ENCODE measurements at regions not wholly inside any gene's neighbourhood (a gene's known extent, or its start where the extent isn't known, plus 50 kb on each side); places are given as distances from the start of the nearest gene placed in this dataset.

DNA sequence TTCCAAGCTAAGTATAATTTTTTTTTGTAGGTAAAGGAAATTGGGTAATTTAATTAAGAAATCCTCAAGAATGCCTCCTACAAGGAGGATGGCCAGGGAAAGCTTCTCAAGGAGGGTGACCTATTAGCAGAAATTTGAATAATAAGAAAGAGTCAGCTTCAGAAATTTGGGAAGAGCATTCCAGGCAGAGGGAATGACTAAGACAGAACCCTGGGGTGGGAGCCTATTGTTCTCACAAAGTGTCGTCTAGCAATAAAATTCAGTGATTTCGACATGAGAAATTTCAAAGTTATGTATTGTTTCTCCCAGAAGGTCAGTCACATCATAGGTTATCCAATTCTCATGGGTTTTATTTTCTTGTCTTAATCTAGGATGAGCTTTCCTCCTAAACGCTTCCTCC lies 1168.4 kb downstream of the AACS start:
- no peaks in the 10 kb centered on the region for H4K20me1 ChIP-seq (ENCODE audit: insufficient read depth)
- intact Hi-C loops (cut with micrococcal nuclease; ENCODE audit: unreplicated experiment): no loop called here

DNA sequence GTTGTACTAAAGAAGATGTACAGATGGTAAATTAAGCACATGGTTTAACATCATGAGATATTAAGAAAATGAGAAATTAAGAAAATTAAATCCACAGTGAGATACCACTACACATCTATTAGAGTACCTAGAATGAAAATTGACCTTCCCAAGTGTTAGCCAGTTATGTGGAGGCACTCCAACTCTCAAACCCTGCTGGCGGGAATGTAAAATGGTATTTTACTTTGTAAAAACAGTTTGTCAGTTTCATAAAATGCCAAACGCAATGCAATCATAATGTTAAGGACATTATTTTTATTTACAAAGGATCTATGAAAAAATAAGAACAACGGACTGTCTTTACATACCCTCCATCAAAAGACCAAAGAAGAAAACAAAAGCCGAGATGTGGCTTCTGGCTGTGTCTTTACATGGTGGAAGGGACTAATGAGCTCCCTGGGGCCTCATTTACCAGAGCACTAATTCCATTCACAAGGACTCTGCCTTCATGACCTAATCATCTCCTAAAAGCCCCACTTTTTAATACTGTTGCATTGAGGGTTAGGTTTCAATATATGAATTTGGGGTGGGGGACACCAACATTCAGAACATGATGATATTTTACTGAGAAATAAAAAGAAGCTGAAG lies 1178.7 kb downstream of the AACS start:
- no peaks in the 10 kb centered on the region for H3K9me2 ChIP-seq (ENCODE audit: insufficient read depth)
- H4K20me1 ChIP-seq (ENCODE audit: insufficient read depth): no peaks in the 10 kb centered on the region
- no peak for DNase-seq
- no peaks in the 10 kb centered on the region for H3K79me2 ChIP-seq (ENCODE audit: low read depth)
- ChIA-PET POLR2A (ENCODE audit: unreplicated experiment) (no interaction called here), CTCF (no interaction called here)
- no peaks in the 10 kb centered on the region for H3K36me3 ChIP-seq (ENCODE audit: low read depth)
- H3K4me1 ChIP-seq (replicated peaks; ENCODE audit: insufficient read depth): no peaks in the 10 kb centered on the region
- no peaks in the 10 kb centered on the region for H3K27me3 ChIP-seq (ENCODE audit: insufficient read depth, low read depth)
- no peak overlapping the region for H3K4me2 ChIP-seq
- H3F3A ChIP-seq (ENCODE audit: insufficient read depth, low read depth): no peaks in the 10 kb centered on the region
- intact Hi-C loops (cut with micrococcal nuclease; ENCODE audit: unreplicated experiment): no loop called here
- H2AFZ ChIP-seq: no peak overlapping the region
- H3K27ac ChIP-seq: no peak overlapping the region
- H3K4me3 ChIP-seq: no peak overlapping the region
- BruUV-seq (replicated peaks): no TSS peak
- no peaks in the 10 kb centered on the region for H3K9me3 ChIP-seq (ENCODE audit: insufficient read depth, low read depth)
- TF ChIP-seq, protein P1, sequence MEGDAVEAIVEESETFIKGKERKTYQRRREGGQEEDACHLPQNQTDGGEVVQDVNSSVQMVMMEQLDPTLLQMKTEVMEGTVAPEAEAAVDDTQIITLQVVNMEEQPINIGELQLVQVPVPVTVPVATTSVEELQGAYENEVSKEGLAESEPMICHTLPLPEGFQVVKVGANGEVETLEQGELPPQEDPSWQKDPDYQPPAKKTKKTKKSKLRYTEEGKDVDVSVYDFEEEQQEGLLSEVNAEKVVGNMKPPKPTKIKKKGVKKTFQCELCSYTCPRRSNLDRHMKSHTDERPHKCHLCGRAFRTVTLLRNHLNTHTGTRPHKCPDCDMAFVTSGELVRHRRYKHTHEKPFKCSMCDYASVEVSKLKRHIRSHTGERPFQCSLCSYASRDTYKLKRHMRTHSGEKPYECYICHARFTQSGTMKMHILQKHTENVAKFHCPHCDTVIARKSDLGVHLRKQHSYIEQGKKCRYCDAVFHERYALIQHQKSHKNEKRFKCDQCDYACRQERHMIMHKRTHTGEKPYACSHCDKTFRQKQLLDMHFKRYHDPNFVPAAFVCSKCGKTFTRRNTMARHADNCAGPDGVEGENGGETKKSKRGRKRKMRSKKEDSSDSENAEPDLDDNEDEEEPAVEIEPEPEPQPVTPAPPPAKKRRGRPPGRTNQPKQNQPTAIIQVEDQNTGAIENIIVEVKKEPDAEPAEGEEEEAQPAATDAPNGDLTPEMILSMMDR (conservative IDR thresholded peaks at IDR 0.05): no peak
- no peak for TF ChIP-seq EZH2 (IDR thresholded peaks at IDR 0.05; ENCODE audit: low read depth)

More for the DNA sequence above, 1168.4 kb downstream of the AACS start:
- Histone ChIP-seq H3K4me3 (no peak overlapping the region), H3K4me1 (replicated peaks; ENCODE audit: insufficient read depth) (no peaks in the 10 kb centered on the region), H3K4me2 (no peak overlapping the region), H3K79me2 (ENCODE audit: low read depth) (no peaks in the 10 kb centered on the region), H3K36me3 (ENCODE audit: low read depth) (no peaks in the 10 kb centered on the region), H3K9me3 (ENCODE audit: insufficient read depth, low read depth) (no peaks in the 10 kb centered on the region), H3K27me3 (ENCODE audit: insufficient read depth, low read depth) (no peaks in the 10 kb centered on the region), H3F3A (ENCODE audit: insufficient read depth, low read depth) (no peaks in the 10 kb centered on the region), H3K9me2 (ENCODE audit: insufficient read depth) (no peaks in the 10 kb centered on the region), H3K27ac (no peak overlapping the region), H2AFZ (no peak overlapping the region)
- TF ChIP-seq, protein P1 (conservative IDR thresholded peaks at IDR 0.05): no peak
- no peak for TF ChIP-seq EZH2 (IDR thresholded peaks at IDR 0.05; ENCODE audit: low read depth)
- ChIA-PET POLR2A (ENCODE audit: unreplicated experiment) (no interaction called here), CTCF (no interaction called here)
- DNase-seq: no peak
- BruUV-seq (replicated peaks): no TSS peak

DNA sequence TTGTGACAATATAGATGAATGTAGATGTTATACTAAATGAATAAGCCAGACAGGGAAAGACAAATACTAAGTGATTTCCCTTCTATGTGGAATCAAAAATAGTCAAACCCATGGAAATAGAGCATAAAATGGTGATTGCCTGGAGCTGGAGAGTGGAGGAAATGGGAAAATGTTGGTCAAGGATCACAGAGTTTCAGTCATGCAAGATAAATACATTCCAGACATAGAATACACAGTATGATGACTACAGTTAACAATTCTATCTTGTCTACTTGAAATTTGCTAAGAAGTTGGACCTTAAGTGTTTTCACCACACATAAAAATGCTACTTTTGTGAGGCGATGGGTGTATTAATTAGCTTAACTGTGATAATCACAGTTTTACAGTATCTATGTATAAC lies 1182.7 kb downstream of the AACS start:
- no TSS peak for BruUV-seq (replicated peaks)
- H3K27me3 ChIP-seq (ENCODE audit: insufficient read depth, low read depth): no peaks in the 10 kb centered on the region
- no peak overlapping the region for H2AFZ ChIP-seq
- ChIA-PET CTCF (no interaction called here), POLR2A (ENCODE audit: unreplicated experiment) (no interaction called here)
- no peaks in the 10 kb centered on the region for H3K36me3 ChIP-seq (ENCODE audit: low read depth)
- intact Hi-C loops (cut with micrococcal nuclease; ENCODE audit: unreplicated experiment): no loop called here
- no peaks in the 10 kb centered on the region for H3F3A ChIP-seq (ENCODE audit: insufficient read depth, low read depth)
- no peaks in the 10 kb centered on the region for H3K79me2 ChIP-seq (ENCODE audit: low read depth)
- H3K9me3 ChIP-seq (ENCODE audit: insufficient read depth, low read depth): no peaks in the 10 kb centered on the region
- H3K9me2 ChIP-seq (ENCODE audit: insufficient read depth): no peaks in the 10 kb centered on the region
- H4K20me1 ChIP-seq (ENCODE audit: insufficient read depth): no peaks in the 10 kb centered on the region
- H3K4me2 ChIP-seq: no peak overlapping the region
- no peak overlapping the region for H3K27ac ChIP-seq
- DNase-seq: no peak
- H3K4me1 ChIP-seq (replicated peaks; ENCODE audit: insufficient read depth): no peaks in the 10 kb centered on the region
- no peak overlapping the region for H3K4me3 ChIP-seq
- TF ChIP-seq EZH2 (IDR thresholded peaks at IDR 0.05; ENCODE audit: low read depth): no peak
- TF ChIP-seq, protein P1 (conservative IDR thresholded peaks at IDR 0.05): no peak
